HG03103 (cell line): ENCODE measurements at regions not wholly inside any gene's neighbourhood (a gene's known extent, or its start where the extent isn't known, plus 50 kb on each side); places are given as distances from the start of the nearest gene placed in this dataset.
"Not testable (repeated sequence)": the region's sequence is repeated elsewhere in the genome, so short reads cannot be mapped to it uniquely, and the experiment has no call there.

Source experiments
- ATAC-seq: cut with Tn5 transposase; IDR thresholded peaks from one replicate; pipeline ENCODE4 v1.9.1; 2021; ENCODE audit warnings: low read depth; ENCODE audit not compliant: unreplicated experiment

DNA sequence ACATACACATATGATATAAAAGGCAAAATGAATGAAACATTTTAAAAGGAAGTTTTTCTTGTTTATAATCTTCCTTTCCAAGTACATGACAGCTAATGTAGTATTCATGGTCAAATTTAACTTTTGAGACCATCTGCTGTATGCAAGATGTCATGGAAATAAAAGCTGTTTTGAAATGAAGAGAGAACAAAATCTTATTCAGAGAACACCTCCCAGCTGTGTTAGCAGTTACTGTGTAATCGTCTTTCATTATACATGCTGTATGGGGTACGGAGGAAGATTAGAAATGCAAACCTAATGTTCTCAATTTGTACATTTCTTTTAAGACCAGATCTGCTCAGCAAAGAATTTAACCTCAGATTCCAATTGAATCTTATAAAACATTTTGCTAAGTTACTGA, 1182.3 kb downstream of the OTOL1 start:
- no peak for ATAC-seq

DNA sequence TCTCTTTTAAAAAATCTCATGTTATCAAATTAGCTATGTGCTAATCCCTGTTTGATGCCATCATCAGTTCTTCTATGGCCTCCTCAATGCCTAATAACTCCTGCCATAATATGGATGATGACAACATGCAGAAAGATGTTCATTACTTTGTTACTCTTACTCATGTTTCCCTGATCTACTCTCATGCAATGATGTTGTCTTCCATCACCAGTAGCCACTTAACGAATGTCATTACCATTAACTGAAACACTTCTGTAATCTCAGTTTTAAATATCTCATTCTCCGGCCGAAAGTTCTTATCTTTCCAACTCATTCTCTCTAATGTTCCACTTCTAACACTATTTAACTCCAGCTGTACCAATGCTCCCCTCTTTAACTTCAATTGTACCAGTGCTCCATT, 1187.7 kb downstream of the OTOL1 start:
- ATAC-seq: no peak

DNA sequence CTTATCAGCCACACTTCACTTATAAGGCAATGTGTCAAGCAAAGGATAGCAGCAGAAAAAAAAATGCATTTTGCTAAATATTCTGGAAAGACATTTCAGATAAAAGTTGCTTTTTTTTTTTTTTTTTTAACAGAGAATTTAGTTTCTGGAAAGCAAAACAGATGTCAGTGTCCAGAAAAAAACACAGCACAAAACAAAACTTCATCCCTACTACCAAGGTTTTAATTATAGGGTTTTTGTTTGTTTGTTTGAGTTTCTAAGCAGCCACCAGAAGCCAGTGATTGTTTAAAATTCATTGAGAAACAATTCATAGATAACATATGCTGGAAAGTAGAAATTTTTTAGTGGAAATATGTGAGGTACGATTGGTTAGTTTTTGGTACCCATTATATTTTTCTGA, 1202.7 kb downstream of the OTOL1 start:
- ATAC-seq: no peak

DNA sequence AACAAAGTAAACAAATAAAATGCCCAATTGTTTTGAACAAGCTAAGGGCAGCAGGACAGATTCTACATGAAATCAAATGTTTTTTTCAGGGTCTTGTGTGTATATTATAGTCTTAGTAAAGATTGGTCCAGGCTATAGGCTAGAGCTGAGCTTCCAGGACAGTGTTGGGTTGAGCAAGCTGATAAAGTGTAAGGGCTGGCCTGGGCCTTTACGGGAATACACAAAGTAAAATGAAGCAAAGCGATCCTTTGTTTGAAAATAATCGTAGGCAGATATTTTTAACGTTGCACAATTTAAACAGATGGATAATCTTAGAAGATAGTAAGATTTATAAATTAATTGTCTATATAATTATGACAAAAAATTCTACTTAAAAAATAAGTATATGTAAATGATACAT, 1204.6 kb downstream of the OTOL1 start:
- no peak for ATAC-seq

DNA sequence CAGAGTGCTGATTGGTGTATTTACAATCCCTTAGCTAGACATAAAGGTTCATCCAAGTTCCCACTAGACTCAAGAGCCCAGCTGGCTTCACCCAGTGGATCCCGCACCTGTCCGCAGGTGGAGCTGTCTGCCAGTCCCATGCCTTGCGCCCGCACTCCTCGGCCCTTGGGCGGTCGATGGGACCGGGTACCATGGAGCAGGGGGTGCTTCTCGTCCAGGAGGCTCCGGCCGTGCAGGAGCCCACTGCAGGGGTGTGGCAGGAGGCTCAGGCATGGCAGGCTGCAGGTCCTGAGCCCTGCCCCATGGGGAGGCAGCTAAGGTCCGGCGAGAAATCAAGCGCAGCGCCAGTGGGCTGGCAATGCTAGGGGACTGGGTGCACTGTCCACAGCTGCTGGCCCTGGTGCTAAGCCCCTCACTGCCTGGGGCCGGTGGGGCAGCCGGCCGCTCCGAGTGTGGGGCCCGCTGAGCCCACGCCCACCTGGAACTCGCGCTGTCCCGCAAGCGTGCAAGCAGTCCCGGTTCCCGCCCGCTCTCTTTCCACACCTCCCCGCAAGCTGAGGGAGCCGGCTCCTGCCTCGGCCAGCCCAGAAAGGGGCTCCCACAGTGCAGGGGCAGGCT, 1206.3 kb downstream of the OTOL1 start:
- ATAC-seq: no peak

DNA sequence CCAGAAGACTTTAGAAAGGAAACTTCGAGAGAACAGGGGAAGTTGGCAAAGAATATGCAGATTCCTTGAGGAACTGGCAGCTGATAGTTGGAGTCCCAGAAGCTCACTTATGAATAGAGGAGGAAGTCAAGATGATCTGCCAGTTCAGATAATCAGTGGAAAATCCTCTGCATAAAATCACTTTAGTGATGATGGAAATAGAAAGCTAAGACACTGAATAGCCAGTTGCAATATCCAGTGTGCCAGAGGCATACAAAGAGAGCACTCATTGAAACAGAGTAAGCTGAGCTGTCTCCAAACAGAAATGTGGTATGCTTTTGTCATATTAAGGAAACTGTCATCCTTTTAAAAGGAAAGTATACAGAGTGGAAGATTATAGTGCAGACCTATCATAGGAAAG, 1207.6 kb downstream of the OTOL1 start:
- no peak for ATAC-seq

DNA sequence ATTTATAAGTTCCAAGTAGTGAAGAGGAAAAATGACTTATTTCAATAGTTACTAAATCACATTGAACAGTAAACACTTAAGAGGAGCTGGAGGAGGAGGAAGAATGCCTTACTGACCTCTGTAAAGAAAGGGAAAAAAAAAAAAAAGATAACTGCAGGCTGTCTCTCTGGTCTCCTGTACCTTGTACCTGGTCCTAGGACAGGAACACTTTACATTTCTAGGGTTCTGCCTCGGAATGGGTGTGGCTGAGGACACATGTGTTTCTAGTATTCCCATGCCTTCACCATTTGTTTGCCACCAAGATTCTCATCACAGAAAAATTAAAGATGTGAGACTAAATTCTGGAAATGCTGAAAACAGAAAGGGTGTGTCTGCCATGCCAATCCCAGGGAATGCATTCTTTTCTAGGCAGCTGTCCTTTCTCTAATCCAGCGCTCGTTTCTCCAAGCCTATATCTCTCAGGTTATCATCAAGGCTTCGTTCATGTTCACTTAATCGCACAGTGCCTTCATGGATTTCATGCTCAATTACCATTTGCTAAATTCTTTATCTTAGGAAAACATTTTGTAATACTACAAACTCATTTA, 1208.3 kb downstream of the OTOL1 start:
- ATAC-seq: no peak

DNA sequence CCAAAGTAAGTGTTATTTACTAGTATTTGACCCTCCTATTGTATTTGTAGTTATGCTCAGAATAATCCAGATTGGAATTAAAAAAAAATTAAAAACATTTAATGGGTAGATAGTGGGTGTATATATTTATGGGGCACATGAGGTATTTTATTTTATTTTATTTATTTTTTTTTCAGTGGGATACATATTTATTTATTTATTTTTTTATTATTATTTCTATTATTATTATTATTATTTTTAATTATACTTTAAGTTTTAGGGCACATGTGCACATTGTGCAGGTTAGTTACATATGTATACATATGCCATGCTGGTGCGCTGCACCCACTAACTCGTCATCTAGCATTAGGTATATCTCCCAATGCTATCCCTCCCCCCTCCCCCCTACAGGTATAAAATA, 1211.8 kb downstream of the OTOL1 start:
- not testable (repeated sequence) for ATAC-seq

DNA sequence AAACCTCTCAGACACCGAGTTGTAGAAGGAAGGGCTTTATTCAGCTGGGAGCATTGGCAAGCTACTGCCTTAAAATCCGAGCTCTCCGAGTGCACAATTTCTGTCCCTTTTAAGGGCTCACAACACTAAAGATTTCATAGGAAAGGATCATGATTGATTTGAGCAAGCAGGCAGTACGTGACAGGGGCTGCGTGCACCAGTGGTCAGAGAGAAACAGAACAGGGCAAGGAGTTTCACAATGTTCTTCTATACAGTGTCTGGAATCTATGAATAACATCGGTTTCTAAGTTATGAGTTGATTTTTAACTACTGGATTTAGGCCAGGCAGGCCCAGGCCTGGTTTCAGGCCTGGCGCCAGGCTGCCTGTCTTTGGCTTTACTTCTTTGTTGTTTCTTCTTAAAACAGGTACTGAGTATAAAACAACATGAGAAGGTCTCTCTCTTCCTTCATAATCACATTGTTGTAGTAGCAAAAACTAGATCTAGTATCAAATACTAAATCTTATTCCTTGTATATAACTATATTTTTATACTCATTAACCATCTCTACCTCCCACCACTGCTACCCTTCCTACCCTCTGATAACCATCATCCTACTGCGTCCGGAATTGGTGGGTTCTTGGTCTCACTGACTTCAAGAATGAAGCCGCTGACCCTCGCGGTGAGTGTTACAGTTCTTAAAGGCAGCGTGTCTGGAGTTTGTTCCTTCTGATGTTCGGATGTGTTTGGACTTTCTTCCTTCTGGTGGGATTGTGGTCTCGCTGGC, 1212.5 kb downstream of the OTOL1 start:
- not testable (repeated sequence) for ATAC-seq

DNA sequence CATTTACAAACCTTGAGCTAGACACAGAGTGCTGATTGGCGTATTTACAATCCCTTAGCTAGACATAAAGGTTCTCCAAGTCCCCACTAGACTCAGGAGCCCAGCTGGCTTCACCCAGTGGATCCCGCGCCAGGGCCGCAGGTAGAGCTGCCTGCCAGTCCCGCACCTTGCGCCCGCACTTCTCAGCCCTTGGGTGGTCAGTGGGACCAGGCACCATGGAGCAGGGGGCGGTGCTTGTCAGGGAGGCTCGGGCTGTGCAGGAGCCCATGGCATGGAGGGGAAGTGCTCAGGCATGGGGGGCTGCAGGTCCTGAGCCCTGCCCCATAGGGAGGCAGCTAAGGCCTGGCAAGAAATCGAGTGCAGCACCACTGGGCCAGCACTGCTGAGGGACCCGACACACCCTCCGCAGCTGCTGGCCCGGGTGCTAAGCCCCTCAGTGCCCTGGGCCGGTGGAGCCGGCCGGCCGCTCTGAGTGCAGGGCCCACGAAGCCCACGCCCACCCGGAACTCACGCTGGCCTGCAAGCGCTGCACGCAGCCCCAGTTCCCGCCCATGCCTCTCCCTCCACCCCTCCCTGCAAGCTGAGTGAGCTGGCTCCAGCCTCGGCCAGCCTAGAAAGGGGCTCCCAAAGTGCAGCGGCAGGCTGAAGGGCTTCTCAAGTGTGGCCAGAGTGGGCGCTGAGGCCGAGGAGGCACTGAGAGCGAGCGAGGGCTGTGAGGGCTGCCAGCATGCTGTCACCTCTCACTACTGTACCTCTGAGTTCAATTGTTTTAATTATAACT, 1213.9 kb downstream of the OTOL1 start:
- no peak for ATAC-seq

DNA sequence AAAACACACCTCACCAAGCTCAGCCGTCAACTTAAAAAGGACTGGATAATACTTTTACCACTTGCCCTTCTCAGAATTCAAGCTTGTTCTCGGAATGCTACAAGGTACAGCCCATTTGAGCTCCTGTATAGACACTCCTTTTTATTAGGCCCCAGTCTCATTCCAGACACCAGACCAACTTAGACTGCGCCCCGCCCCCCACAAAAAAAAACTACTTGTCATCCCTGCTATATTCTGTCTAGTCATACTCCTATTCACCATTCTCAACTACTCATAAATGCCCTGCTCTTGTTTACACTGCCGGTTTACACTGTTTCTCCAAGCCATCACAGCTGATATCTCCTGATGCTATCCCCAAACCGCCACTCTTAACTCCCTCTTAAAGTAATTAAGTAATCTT, 1220.5 kb downstream of the OTOL1 start:
- not testable (repeated sequence) for ATAC-seq

DNA sequence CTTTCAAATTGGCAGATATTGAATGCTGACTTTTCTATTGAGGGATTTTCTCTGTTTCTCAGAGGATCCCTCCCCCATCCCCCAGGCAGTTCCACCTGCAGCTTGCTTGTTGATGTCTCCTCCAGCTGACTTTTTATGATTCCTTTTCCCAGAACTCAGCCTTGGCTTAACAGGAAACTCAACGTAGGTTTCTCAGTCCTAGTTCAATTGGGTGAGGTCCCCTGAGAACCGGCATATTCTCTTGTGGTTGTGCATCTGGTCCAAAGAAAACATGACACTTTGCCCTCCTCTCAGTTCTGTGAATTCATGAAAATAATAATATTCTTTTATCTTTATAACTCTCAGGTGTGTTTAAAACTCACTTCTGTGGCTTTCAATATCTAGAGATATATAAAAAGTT, 1222.1 kb downstream of the OTOL1 start:
- ATAC-seq: no peak

DNA sequence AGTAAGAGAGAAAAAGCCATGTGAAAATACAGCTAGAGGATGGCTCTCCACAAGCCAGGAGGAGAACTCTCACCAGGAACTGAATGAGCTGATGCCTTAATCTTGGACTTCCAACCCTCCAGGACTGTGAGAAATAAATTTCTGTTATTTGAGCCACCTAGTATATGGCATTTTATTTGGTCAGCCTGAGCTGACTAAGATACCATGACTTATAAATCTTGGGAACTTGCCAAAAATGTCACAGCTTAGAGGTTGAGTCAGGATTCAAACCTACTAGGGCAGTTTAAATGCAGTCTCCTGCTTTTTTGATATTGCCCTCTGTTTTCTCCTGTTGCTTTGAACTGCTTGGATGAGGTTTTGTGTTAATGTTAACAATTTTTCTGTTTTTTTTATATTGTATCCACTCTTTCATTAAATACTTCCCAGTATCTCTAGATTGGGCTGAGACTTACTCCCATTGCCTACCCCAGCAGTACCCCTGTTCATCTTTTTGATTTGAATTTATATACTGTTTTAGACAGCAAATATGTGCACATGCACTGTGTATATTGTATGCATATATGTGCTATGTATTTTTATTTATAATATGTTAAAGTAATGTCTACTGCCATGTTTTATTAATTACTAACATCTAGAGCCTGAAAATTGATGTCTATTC, 1223.2 kb downstream of the OTOL1 start:
- no peak for ATAC-seq

DNA sequence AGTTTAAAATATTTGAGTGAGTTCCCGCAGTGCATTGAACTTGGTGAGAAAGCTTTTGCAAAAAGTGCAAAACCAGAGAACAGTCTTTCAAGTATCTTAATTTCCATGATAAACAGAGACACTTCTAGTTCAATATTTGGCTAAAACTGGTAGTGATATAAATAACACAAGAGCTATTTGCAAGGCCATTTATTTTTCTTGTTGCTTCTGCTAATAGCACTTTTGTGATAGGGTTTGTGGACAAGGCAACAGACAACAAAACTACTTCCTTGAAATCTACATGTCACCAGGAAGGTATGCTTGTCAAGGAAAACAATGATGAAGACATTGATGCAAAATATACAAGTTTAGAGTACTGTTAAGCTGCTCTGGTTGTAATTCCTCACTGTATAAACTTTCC, 1225.1 kb downstream of the OTOL1 start:
- no peak for ATAC-seq

DNA sequence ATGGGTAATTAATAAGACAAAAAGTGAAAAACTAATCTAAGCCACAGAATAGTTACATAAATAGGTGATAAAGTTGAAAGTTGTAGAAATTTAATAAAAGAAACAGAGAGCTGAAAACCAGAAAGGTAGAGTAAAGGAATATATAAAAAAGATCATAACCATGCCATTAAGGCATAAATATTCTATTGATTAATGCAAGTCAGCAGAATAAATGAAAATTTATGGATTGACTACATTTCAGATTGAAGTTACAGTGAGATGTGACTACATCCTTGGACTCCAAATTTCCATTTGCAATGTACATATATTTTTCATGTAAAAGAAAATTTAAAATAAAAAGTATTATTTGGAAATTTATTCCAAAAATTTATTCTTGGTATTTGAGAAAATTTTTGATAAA, 1225.7 kb downstream of the OTOL1 start:
- no peak for ATAC-seq

DNA sequence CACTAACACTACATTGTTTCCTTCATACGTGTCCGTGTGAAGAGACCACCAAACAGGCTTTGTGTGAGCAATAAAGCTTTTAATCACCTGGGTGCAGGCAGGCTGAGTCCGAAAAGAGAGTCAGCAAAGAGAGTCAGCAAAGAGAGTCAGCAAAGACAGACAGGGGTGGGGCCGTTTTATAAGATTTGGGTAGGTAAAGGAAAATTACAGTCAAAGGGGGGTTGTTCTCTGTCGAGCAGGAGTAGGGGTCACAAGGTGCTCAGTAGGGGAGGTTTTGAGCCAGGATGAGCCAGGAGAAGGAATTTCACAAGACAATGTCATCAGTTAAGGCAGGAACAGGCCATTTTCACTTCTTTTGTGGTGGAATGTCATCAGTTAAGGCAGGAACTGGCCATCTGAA, 1226.2 kb downstream of the OTOL1 start:
- ATAC-seq: not testable (repeated sequence)

DNA sequence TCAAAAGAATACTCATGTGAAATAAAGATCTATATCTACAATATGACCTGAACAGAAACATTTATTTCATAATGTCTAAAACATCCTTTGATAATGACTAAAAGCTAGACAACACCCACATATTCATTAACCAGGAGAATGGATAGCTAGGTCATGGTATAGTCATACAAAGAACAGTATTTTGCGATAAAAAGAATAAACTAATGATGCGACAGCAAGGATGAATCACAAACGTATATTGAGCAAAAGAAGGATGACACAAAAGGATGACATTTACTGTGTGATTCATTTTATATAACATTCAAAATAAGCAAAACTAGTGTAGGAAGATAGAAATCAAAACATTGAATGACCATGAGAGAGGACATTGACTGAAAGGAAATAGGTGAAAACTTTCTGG, 1233.1 kb downstream of the OTOL1 start:
- ATAC-seq: no peak

DNA sequence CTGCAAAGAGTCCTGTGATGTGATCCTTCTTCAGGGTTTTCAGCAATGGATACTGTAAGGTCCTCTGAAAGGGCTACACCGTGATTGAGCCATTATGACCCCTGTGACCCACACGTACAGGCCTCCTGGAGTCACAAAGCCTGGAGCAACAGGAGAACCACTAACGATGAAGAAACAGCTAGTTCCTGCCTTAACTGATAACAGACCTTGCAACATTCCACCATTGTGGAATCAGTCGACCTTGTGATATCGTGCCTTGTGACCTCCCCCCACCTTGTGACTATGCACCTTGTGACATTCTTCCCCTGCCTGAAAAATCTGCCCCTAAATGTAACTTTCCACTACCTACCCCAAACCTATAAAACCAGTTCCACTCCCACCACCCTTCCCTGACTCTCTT, 1235.4 kb downstream of the OTOL1 start:
- not testable (repeated sequence) for ATAC-seq

DNA sequence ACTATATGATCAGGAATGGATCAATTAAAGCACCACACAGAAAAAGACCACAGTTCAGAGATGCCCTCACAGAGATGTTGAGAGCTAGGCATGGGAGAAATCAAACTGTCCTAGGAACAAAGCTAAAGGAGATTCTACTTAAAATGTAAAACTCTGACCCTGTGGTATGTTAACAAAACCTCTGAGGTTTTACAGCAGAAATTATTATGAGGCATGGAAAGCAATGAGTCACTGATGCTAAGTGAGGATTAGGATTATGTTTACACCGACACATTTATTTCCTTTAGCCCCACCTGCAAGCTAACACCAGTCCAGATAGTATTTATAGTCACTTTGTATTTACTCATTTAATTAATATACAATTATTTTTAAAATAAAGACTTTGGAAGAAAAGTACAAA, 1242.2 kb downstream of the OTOL1 start:
- ATAC-seq: no peak

DNA sequence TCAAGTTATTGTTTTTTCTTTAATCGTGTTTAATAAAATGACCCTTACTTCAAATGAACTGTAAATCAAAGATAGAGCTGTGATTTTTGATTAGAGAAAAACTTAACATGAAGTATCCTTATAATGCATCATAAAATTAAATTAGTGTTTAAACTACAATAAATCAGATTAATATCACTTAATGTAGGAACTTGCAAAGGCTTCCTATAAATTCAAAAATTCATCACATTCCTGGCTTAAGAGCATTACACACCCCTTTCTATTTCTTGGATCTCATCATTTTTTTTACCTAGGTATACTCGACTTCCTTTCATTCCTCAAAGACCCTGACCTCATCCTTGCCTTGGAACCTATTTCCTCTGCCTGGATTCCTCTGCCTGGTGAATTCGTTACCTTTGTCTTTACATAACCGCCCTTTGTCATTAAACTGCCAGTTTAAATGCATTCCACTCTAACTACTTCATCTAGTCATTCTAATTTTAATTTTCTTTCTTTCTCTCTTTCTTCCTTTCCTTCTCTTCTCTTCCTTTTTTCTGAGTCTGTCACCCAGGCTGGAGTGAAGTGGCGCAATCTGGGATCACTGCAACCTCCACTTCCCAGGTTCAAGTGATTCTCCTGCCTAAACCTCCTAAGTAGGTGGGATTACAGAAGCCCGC, 1244.5 kb downstream of the OTOL1 start:
- no peak for ATAC-seq
